SK-N-SH treated with all-trans-retinoic acid at 6 μM for 48 hours (cell line): ENCODE measurements at regions not wholly inside any gene's neighbourhood (a gene's known extent, or its start where the extent isn't known, plus 50 kb on each side); places are given as distances from the start of the nearest gene placed in this dataset.

ENCODE experiments used
- BACH2 ChIP-seq: fragments of 250-450 bp; sonication (Bioruptor Pico); IDR thresholded peaks from 2 replicates; pipeline ENCODE4 v1.9.0; 2021; ENCODE audit warnings: mild to moderate bottlenecking, borderline replicate concordance
- CREB5 ChIP-seq: fragments of 250-450 bp; sonication (Bioruptor Pico); IDR thresholded peaks from 2 replicates; pipeline ENCODE4 v1.5.1; 2020; ENCODE audit warnings: low read depth, mild to moderate bottlenecking, moderate library complexity
- ISL1 ChIP-seq: fragments of 250-450 bp; sonication (Bioruptor Pico); IDR thresholded peaks from 2 replicates; pipeline ENCODE4 v2.1.2; 2022; ENCODE audit warnings: mild to moderate bottlenecking, moderate library complexity
- RARB ChIP-seq: fragments of 250-450 bp; sonication (Bioruptor Pico); IDR thresholded peaks from 2 replicates; pipeline ENCODE4 v1.8.0; 2021; ENCODE audit warnings: mild to moderate bottlenecking, moderate library complexity
- TCF4 ChIP-seq: fragments of 250-450 bp; sonication (Bioruptor Pico); IDR thresholded peaks from 2 replicates; pipeline ENCODE4 v1.8.0; 2021; ENCODE audit warnings: mild to moderate bottlenecking, moderate library complexity, borderline replicate concordance
- ZFP3 ChIP-seq: fragments of 250-450 bp; sonication (Bioruptor Pico); IDR thresholded peaks from 2 replicates; pipeline ENCODE4 v1.5.0; 2020; ENCODE audit warnings: mild to moderate bottlenecking, moderate library complexity
- ZNF565 ChIP-seq: fragments of 450-650 bp; formaldehyde crosslinking; conservative IDR thresholded peaks from 2 replicates; pipeline ENCODE4 v1.5.0; 2020; ENCODE audit warnings: low read depth, mild to moderate bottlenecking, moderate library complexity
- TF ChIP-seq, protein P1 (sequence below): fragments of 250-450 bp; sonication (Bioruptor Pico); IDR thresholded peaks from 2 replicates; pipeline ENCODE4 v1.8.0; 2020; ENCODE audit warnings: mild to moderate bottlenecking, moderate library complexity, borderline replicate concordance

DNA sequence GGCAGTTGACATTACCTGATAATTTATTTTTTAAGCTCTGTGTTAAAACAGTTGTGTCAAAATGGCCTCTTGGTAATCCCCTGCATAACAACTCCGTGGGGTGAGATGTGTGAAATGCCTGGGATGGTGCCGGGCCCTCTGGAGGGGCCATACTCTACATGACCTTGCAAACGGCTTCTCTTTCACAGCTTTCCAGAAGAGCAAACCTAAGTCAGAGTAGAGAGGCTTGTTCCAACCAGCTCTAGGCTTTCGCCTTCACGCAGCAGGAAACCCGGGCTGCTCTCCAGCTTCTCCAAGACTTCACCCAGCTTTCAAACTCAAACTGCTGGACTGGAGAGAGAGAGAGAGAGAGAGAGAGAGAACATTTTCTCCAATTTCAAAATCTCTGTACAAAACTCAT lies 120.1 kb downstream of the SNX18 start:
- TF ChIP-seq TCF4 (CRISPR knock-in tag) (no peak), ZNF565 (CRISPR knock-in tag) (no peak), BACH2 (CRISPR knock-in tag) (no peak), ZFP3 (CRISPR knock-in tag) (no peak), ISL1 (CRISPR knock-in tag) (no peak), RARB (CRISPR knock-in tag) (no peak), CREB5 (CRISPR knock-in tag) (no peak)
- TF ChIP-seq, protein P1, sequence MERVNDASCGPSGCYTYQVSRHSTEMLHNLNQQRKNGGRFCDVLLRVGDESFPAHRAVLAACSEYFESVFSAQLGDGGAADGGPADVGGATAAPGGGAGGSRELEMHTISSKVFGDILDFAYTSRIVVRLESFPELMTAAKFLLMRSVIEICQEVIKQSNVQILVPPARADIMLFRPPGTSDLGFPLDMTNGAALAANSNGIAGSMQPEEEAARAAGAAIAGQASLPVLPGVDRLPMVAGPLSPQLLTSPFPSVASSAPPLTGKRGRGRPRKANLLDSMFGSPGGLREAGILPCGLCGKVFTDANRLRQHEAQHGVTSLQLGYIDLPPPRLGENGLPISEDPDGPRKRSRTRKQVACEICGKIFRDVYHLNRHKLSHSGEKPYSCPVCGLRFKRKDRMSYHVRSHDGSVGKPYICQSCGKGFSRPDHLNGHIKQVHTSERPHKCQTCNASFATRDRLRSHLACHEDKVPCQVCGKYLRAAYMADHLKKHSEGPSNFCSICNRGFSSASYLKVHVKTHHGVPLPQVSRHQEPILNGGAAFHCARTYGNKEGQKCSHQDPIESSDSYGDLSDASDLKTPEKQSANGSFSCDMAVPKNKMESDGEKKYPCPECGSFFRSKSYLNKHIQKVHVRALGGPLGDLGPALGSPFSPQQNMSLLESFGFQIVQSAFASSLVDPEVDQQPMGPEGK: no peak
